Upper lobe of left lung (tissue), 6 donors: ENCODE measurements at regions not wholly inside any gene's neighbourhood (a gene's known extent, or its start where the extent isn't known, plus 50 kb on each side); places are given as distances from the start of the nearest gene placed in this dataset.

ENCODE experiments used
- ATAC-seq, 2 donors: fragments of 200-7000 bp; cut with Tn5 transposase; one replicate each; pipeline ENCODE4 v1.9.1; 2022; ENCODE audit warnings: mild to moderate bottlenecking in 2 of 2, moderate library complexity in 2 of 2; ENCODE audit not compliant: low FRiP score in 2 of 2
- DNase-seq, 2 donors: peaks; one replicate each; pipeline ENCODE4 v3.0.0-alpha.2; 2019 to 2020
- H3K27ac ChIP-seq, 4 donors: fragments of 200-600 bp; sonication (generic); one replicate each; pipeline ENCODE4 v1.5.1; 2016 to 2019
- H3K27me3 ChIP-seq, 4 donors: fragments of 200-600 bp; sonication (generic); one replicate each; pipeline ENCODE4 v1.5.1; 2017 to 2019
- H3K36me3 ChIP-seq, 4 donors: fragments of 200-600 bp; sonication (generic); one replicate each; pipeline ENCODE4 v1.5.1; 2016 to 2019
- H3K4me1 ChIP-seq, 4 donors: fragments of 200-600 bp; sonication (generic); one replicate each; pipeline ENCODE4 v1.5.1; 2018 to 2019
- H3K4me3 ChIP-seq, 4 donors: fragments of 200-600 bp; sonication (generic); one replicate each; pipeline ENCODE4 v1.5.1; 2017 to 2019; ENCODE audit warnings: mild to moderate bottlenecking in 2 of 4, moderate library complexity in 1 of 4
- H3K9me3 ChIP-seq, 4 donors: fragments of 200-600 bp; sonication (generic); one replicate each; pipeline ENCODE4 v1.5.1; 2018 to 2019
- EP300 ChIP-seq, 4 donors: sonication (generic); formaldehyde crosslinking; IDR thresholded peaks; one replicate each; pipeline ENCODE4 v1.5.1; 2017; ENCODE audit warnings: antibody characterized with exemption in 4 of 4, control low read depth in 2 of 4
- POLR2A ChIP-seq, 4 donors: fragments of 450-650 bp; IDR thresholded peaks; one replicate each; pipeline ENCODE4 v1.5.1; 2016 to 2017; ENCODE audit warnings: antibody characterized with exemption in 4 of 4, mild to moderate bottlenecking in 2 of 4
- POLR2AphosphoS5 ChIP-seq, 2 donors: sonication (generic); formaldehyde crosslinking; IDR thresholded peaks; one replicate each; pipeline ENCODE4 v1.5.1; 2017; ENCODE audit warnings: antibody characterized with exemption in 2 of 2
- WGBS, 2 donors: methylation state at CpG; one replicate each; pipeline ENCODE4 v1.1.5; 2017 to 2018; 5-methylcytosine and 5-hydroxymethylcytosine counted together
- TF ChIP-seq, protein P1 (sequence below), 6 experiments: fragments of 450-650 bp in 4 of 6; fragments of 200-600 bp in 2 of 6; sonication (generic) in 2 of 6; IDR thresholded peaks; one replicate each; pipeline ENCODE4 v1.5.1; 2016 to 2019; ENCODE audit warnings: antibody characterized with exemption in 6 of 6
- donor health status: DM: no; HTN: no; CAD: no; lungs with moderate emphysema.
- donor health status: DM: no; HTN: yes; CAD: no; lungs with severe emphysema.

DNA sequence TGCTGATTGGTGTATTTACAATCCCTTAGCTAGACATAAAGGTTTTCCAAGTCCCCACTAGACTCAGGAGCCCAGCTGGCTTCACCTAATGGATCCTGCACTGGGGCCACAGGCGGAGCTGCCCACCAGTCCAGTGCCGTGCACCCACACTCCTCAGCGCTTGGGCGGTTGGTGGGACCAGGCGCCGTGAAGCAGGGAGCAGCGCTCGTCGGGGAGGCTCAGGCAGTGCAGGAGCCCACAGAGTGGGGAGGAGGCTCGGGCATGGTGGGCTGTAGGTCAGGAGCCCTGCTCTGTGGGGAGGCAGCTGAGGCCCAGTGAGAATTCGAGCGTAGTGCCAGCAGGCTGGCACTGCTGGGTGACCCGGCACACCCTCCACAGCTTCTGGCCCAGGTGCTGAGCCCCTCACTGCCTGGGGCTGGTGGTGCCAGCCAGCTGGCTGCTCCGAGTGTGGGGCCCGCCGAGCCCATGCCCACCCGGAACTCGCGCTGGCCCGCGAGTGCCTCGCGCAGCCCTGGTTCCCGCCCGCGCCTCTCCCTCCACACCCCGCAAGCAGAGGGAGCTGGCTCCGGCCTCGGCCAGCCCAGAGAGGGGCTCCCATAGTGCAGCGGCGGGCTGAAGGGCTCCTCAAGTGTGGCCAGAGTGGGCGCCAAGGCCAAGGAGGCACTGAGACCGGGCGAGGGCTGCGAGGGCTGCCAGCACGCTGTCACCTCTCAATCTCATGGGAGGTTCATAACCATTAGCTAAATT, 475.6 kb upstream of the DCC start:
- ATAC-seq (peak in 1 of 2 donors; percentile 34), DNase-seq (peak in 1 of 2 donors; percentile 68)
- Histone ChIP-seq H3K4me1 (no peaks in the 10 kb centered on the region), H3K36me3 (no peaks in the 10 kb centered on the region), H3K27me3 (no peaks in the 10 kb centered on the region), H3K27ac (no peak overlapping the region), H3K9me3 (peaks cover 0 to 8% (median 0%) of the 10 kb centered on the region in 4 donors), H3K4me3 (no peak overlapping the region)
- WGBS, 2 donors = 87% methylated on average over 17 to 33 of the region's 36 CpGs
- no peak for TF ChIP-seq EP300 (IDR thresholded peaks at IDR 0.05)
- TF ChIP-seq, protein P1, sequence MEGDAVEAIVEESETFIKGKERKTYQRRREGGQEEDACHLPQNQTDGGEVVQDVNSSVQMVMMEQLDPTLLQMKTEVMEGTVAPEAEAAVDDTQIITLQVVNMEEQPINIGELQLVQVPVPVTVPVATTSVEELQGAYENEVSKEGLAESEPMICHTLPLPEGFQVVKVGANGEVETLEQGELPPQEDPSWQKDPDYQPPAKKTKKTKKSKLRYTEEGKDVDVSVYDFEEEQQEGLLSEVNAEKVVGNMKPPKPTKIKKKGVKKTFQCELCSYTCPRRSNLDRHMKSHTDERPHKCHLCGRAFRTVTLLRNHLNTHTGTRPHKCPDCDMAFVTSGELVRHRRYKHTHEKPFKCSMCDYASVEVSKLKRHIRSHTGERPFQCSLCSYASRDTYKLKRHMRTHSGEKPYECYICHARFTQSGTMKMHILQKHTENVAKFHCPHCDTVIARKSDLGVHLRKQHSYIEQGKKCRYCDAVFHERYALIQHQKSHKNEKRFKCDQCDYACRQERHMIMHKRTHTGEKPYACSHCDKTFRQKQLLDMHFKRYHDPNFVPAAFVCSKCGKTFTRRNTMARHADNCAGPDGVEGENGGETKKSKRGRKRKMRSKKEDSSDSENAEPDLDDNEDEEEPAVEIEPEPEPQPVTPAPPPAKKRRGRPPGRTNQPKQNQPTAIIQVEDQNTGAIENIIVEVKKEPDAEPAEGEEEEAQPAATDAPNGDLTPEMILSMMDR (IDR thresholded peaks at IDR 0.05) = no peak
- no peak for TF ChIP-seq POLR2AphosphoS5 (IDR thresholded peaks at IDR 0.05)
- no peak for TF ChIP-seq POLR2A (IDR thresholded peaks at IDR 0.05)

DNA sequence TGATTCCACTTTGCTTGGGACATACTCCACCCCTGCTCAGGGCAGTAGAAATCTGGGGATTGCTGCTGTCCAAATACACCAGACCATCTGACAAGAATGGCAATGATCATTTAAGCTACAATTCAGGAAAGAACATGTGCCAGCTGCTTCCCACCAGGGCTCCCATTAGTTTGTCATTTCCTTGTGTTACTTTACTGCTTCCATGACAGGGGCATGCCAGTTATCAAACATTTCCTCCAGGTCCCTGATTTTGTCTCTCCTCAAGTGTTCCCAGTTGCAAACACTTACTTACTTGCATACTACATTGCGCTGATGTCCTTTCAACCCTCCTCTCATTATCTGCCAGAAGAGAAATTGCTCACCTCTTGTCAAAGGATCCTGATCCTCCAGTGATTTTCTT, 474.5 kb upstream of the DCC start:
- no peak overlapping the region for H3K4me3 ChIP-seq
- no peaks in the 10 kb centered on the region for H3K27me3 ChIP-seq
- H3K9me3 ChIP-seq = peaks cover 0 to 8% (median 0%) of the 10 kb centered on the region in 4 donors
- TF ChIP-seq POLR2A (IDR thresholded peaks at IDR 0.05) (no peak), POLR2AphosphoS5 (IDR thresholded peaks at IDR 0.05) (no peak), EP300 (IDR thresholded peaks at IDR 0.05) (no peak)
- TF ChIP-seq, protein P1 (IDR thresholded peaks at IDR 0.05) = no peak
- no peaks in the 10 kb centered on the region for H3K4me1 ChIP-seq
- ATAC-seq (no peak), DNase-seq (no peak)
- no peak overlapping the region for H3K27ac ChIP-seq
- WGBS, 2 donors = 94 to 95% methylated on average over 1 of the region's 1 CpG
- no peaks in the 10 kb centered on the region for H3K36me3 ChIP-seq

DNA sequence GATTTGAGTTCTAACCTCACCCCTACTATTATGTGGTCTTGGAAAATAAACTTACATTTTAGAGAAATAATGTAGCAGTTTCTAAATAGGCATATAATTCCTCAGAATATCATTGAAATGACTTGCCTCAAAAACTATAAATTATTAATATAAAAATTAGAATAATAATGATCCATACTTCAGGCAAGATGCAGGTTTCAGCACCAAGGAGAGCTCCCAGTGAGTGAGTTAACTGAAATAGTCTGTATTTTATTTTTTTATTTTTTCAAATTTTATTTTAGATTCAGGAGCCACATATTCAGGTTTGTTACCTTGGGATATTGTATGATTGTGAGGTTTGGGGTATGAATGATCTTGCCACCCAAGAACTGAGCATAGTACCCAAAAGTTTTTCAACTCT, 472.2 kb upstream of the DCC start:
- DNase-seq = no peak
- TF ChIP-seq POLR2A (IDR thresholded peaks at IDR 0.05) = no peak
- no peaks in the 10 kb centered on the region for H3K4me1 ChIP-seq
- no peaks in the 10 kb centered on the region for H3K27me3 ChIP-seq
- H3K4me3 ChIP-seq = no peak overlapping the region
- H3K9me3 ChIP-seq = peaks cover 0 to 8% (median 0%) of the 10 kb centered on the region in 4 donors
- no peak for ATAC-seq
- H3K27ac ChIP-seq = no peak overlapping the region
- H3K36me3 ChIP-seq = no peaks in the 10 kb centered on the region

DNA sequence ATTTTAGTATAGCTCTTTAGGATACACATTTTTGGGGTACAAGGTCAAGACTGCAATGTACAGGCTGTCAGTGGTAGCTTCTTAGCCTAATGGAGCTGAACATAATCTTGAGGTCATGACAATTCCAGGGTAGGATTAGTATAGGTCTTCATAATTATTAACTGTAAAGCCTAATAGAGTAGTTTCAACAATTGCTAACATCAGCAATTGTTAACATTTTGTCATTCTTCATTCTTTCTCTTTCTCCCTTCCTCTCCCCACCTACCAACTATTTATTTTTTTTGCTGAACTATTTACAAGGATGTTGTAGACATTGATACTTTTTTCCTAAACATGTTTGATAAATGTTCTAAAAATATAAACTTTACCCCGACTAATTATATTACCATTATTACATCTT, 461.3 kb upstream of the DCC start:
- DNase-seq (no peak), ATAC-seq (no peak)
- no peaks in the 10 kb centered on the region for H3K9me3 ChIP-seq
- WGBS, 2 donors = 73 to 90% methylated on average over 1 of the region's 1 CpG
- H3K27ac ChIP-seq = no peak overlapping the region
- no peaks in the 10 kb centered on the region for H3K4me1 ChIP-seq
- TF ChIP-seq EP300 (IDR thresholded peaks at IDR 0.05) = no peak
- TF ChIP-seq POLR2AphosphoS5 (IDR thresholded peaks at IDR 0.05) = no peak
- no peak overlapping the region for H3K4me3 ChIP-seq
- H3K36me3 ChIP-seq = no peaks in the 10 kb centered on the region
- no peaks in the 10 kb centered on the region for H3K27me3 ChIP-seq

DNA sequence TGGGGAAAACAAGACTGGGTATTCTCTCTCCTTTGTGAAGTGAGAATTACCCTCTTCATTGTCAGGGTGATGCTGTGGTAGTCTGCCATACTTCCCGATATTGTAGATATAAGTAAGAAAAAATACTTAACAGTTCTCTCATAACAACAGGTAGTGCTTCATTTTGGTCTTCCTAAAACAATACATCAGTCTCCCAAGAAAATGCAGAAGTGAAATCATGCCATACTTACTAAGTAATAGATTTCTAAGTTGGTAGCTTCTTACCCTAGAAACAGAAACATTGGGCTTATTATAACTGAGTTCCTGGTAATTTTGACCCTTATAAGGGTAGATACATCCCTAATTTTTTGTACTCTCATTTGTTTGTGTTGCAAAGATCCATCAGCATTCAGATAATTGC, 460.7 kb upstream of the DCC start:
- H3K4me3 ChIP-seq = no peak overlapping the region
- ATAC-seq = no peak
- no peak overlapping the region for H3K27ac ChIP-seq
- H3K4me1 ChIP-seq = no peaks in the 10 kb centered on the region
- no peaks in the 10 kb centered on the region for H3K9me3 ChIP-seq
- DNase-seq = no peak
- TF ChIP-seq POLR2A (IDR thresholded peaks at IDR 0.05) (no peak), EP300 (IDR thresholded peaks at IDR 0.05) (no peak), POLR2AphosphoS5 (IDR thresholded peaks at IDR 0.05) (no peak)
- TF ChIP-seq, protein P1 (IDR thresholded peaks at IDR 0.05) = no peak
- H3K27me3 ChIP-seq = no peaks in the 10 kb centered on the region
- no peaks in the 10 kb centered on the region for H3K36me3 ChIP-seq
- WGBS, 2 donors = 59 to 88% methylated on average over 1 of the region's 1 CpG

DNA sequence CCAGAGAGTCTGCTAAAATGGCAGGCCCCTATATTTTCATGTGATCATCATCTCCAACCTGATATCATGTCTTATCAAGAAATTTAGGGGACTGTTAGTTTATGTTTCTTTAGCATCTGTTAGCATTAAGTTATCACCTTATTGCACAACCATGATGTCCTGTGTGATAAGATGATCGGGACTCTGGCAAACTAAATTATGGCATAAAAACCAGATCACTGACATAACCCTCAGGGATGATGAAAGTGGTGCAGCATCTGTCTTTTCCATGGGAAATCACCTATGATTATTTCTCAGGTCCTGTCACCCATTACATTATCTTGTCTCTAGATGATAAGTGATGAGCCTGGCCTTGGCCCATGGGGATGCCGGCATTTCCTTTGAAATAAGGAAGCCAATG, 458.6 kb upstream of the DCC start:
- H3K36me3 ChIP-seq = no peaks in the 10 kb centered on the region
- WGBS, 2 donors = 81% methylated on average over 2 of the region's 2 CpGs
- DNase-seq (no peak), ATAC-seq (no peak)
- no peak overlapping the region for H3K4me3 ChIP-seq
- TF ChIP-seq, protein P1 (IDR thresholded peaks at IDR 0.05) = no peak
- TF ChIP-seq POLR2AphosphoS5 (IDR thresholded peaks at IDR 0.05) (no peak), POLR2A (IDR thresholded peaks at IDR 0.05) (no peak), EP300 (IDR thresholded peaks at IDR 0.05) (no peak)
- no peaks in the 10 kb centered on the region for H3K9me3 ChIP-seq
- H3K27ac ChIP-seq = no peak overlapping the region
- no peaks in the 10 kb centered on the region for H3K27me3 ChIP-seq
- no peaks in the 10 kb centered on the region for H3K4me1 ChIP-seq
